ENCODE measurements at regions not wholly inside any gene's neighbourhood (a gene's known extent, or its start where the extent isn't known, plus 50 kb on each side); places are given as distances from the start of the nearest gene placed in this dataset.
A peak's percentile ranks its signal among the peaks of the same experiment; 100 is the strongest.
"Not testable (repeated sequence)": the region's sequence is repeated elsewhere in the genome, so short reads cannot be mapped to it uniquely, and the experiment has no call there.

GRCh38 chr5:21482522-21482921 lies 1370.6 kb downstream of the CDH12 start:
- DNase-seq: not testable (repeated sequence)

- not testable (repeated sequence) for DNase-seq
These were observed 1371.5 kb downstream of the CDH12 start for GRCh38 chr5:21481320-21482270.

GRCh38 chr5:21480054-21480453 lies 1373.1 kb downstream of the CDH12 start:
- not testable (repeated sequence) for DNase-seq

GRCh38 chr5:21473981-21474380 lies 1379.2 kb downstream of the CDH12 start:
- not testable (repeated sequence) for DNase-seq

- not testable (repeated sequence) for DNase-seq
These were observed 1379.7 kb downstream of the CDH12 start for GRCh38 chr5:21473436-21473835.

GRCh38 chr5:21471691-21472090 lies 1381.5 kb downstream of the CDH12 start:
- not testable (repeated sequence) for DNase-seq

- peak in 1 of 2 experiments; percentile 51 for DNase-seq
These were observed 1383.5 kb downstream of the CDH12 start for GRCh38 chr5:21469523-21470101.

- DNase-seq: not testable (repeated sequence)
These were observed 1385.6 kb downstream of the CDH12 start for GRCh38 chr5:21467544-21467943.

- DNase-seq: not testable (repeated sequence)
These were observed 1393.4 kb downstream of the CDH12 start for GRCh38 chr5:21459744-21460073.

- peak; percentile 67 to 80 for DNase-seq
These were observed 1400.7 kb downstream of the CDH12 start for GRCh38 chr5:21452449-21452848.

- no peak for DNase-seq
These were observed 1420.5 kb downstream of the CDH12 start for GRCh38 chr5:21432646-21433045.

- DNase-seq: no peak
These were observed 1428.2 kb downstream of the CDH12 start for GRCh38 chr5:21424907-21425306.

GRCh38 chr5:21419383-21419782 lies 1431.4 kb upstream of the CDH18 start:
- no peak for DNase-seq

- DNase-seq: not testable (repeated sequence)
These were observed 1414.1 kb upstream of the CDH18 start for GRCh38 chr5:21402089-21402488.

GRCh38 chr5:21398511-21398910 lies 1410.5 kb upstream of the CDH18 start:
- peak; percentile 66 to 91 for DNase-seq

GRCh38 chr5:21397693-21398092 lies 1409.7 kb upstream of the CDH18 start:
- no peak for DNase-seq

- DNase-seq: peak; percentile 14 to 58
These were observed 1403.5 kb upstream of the CDH18 start for GRCh38 chr5:21391506-21391905.

- not testable (repeated sequence) for DNase-seq
These were observed 1372.8 kb upstream of the CDH18 start for GRCh38 chr5:21360754-21361153.

- peak in 1 of 2 experiments; percentile 37 for DNase-seq
These were observed 1353.9 kb upstream of the CDH18 start for GRCh38 chr5:21341948-21342261.

- peak in 1 of 2 experiments; percentile 32 for DNase-seq
These were observed 1353.4 kb upstream of the CDH18 start for GRCh38 chr5:21341203-21341947.

- DNase-seq: not testable (repeated sequence)
These were observed 1352.2 kb upstream of the CDH18 start for GRCh38 chr5:21340233-21340632.

- not testable (repeated sequence) for DNase-seq
These were observed 1348.5 kb upstream of the CDH18 start for GRCh38 chr5:21336478-21336877.

- DNase-seq: not testable (repeated sequence)
These were observed 1327.4 kb upstream of the CDH18 start for GRCh38 chr5:21315376-21315775.
